ENCODE measurements at regions not wholly inside any gene's neighbourhood (a gene's known extent, or its start where the extent isn't known, plus 50 kb on each side); places are given as distances from the start of the nearest gene placed in this dataset.

- DNase-seq (ENCODE audit: low read depth) = no peak
- TF ChIP-seq, protein P1, sequence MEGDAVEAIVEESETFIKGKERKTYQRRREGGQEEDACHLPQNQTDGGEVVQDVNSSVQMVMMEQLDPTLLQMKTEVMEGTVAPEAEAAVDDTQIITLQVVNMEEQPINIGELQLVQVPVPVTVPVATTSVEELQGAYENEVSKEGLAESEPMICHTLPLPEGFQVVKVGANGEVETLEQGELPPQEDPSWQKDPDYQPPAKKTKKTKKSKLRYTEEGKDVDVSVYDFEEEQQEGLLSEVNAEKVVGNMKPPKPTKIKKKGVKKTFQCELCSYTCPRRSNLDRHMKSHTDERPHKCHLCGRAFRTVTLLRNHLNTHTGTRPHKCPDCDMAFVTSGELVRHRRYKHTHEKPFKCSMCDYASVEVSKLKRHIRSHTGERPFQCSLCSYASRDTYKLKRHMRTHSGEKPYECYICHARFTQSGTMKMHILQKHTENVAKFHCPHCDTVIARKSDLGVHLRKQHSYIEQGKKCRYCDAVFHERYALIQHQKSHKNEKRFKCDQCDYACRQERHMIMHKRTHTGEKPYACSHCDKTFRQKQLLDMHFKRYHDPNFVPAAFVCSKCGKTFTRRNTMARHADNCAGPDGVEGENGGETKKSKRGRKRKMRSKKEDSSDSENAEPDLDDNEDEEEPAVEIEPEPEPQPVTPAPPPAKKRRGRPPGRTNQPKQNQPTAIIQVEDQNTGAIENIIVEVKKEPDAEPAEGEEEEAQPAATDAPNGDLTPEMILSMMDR (IDR thresholded peaks at IDR 0.05; ENCODE audit: control insufficient read depth, extremely low read depth, insufficient read depth) = no peak
- no peak overlapping the region for H3K4me3 ChIP-seq (ENCODE audit: low read depth, low read length)
These were observed 439.8 kb downstream of the RNF144A start for GRCh38 chr2:7356909-7357584.

DNA sequence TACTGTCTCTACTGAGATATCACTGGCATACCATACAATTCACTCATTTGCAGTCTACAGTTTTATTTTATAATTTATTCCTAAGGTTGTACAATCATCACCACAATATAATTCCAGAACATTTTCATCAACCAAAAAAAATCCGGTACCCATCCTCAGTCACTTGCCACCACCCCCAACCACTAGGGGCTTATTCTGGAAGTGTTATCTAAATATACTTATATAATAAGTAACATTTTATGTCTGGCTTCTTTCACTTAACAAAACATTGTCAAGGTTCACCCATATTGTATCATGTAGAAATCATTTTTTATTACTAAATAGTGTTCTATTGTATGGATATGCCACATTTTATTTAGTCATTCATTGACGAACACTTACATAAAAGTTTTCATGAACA lies 440.8 kb downstream of the RNF144A start:
- no peak overlapping the region for H3K4me3 ChIP-seq (ENCODE audit: low read depth, low read length)
- no peak for DNase-seq (ENCODE audit: low read depth)
- TF ChIP-seq, protein P1 (IDR thresholded peaks at IDR 0.05; ENCODE audit: control insufficient read depth, extremely low read depth, insufficient read depth) = no peak

DNA sequence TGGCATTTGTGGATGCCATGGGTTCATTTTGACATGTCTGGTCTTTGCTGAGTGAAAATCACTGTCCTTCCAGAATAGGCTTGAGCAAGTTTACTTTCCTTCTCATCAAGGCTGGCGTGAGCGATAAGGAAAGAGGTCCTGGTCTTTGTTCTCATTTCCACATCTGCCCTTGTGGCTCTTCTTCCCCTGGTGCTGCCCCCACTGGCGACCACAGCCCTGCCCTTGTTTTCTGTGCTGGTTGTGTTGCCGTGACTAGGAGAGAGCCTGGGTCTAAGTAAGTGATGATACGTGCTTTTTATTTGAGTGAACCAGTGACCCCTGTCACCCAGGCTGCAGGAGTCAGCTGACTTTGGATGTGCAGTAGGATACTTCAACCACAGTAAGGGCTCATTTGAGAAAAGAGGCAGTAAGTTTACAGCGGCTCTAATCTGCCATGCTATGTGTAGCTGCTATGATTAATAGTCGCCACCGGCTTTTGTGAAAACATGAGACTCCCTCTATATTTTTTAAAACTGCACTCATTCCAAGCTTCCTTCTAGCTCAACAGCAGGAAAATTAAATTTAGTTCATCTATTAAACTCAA lies 441.7 kb downstream of the RNF144A start:
- TF ChIP-seq, protein P1 (IDR thresholded peaks at IDR 0.05; ENCODE audit: control insufficient read depth, extremely low read depth, insufficient read depth) = no peak
- H3K4me3 ChIP-seq (ENCODE audit: low read depth, low read length) = no peak overlapping the region
- DNase-seq (ENCODE audit: low read depth) = no peak

DNA sequence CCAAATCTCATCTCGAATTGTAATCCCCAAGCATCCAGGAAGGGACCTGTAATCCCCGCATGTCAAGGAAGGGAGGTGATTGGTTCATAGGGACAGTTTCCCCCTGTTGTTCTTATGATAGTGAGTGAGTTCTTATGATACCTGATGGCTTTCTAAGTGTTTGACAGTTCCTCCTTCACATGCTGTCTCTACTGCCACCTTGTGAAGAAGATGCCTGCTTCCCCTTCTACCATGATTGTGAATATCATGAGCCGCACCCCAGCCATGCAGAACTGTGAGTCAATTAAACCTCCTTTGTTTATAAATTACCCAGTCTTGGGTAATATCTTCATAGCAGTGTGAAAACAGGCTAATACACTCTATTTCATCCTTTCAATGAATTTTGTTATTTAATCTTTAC lies 446.7 kb downstream of the RNF144A start:
- DNase-seq (ENCODE audit: low read depth) = no peak
- TF ChIP-seq, protein P1 (IDR thresholded peaks at IDR 0.05; ENCODE audit: control insufficient read depth, extremely low read depth, insufficient read depth) = peak; percentile 34; the same call in 1 of the 2 replicates

DNA sequence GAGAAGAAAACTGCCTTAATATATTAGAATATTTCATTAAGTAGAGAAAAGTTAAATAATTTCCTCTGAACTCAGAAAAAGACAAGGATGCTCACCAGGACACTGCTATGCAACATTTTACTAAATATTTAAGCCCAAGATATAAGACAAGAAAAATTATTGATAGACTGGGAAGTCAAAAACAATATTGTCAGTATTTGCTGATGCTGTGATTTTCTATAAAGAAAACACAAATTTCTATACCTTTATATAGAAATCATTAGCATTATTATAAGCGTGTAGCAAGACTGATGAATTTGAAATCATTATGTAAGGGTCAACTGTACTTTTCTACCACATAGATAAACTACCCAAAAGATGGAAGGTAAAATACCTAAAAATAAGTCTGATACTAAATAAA lies 451.0 kb downstream of the RNF144A start:
- DNase-seq (ENCODE audit: low read depth) = no peak
- TF ChIP-seq, protein P1 (IDR thresholded peaks at IDR 0.05; ENCODE audit: control insufficient read depth, extremely low read depth, insufficient read depth) = no peak
- H3K4me3 ChIP-seq (ENCODE audit: low read depth, low read length) = no peak overlapping the region

More for the DNA sequence above, 446.7 kb downstream of the RNF144A start:
- H3K4me3 ChIP-seq (ENCODE audit: low read depth, low read length) = no peak overlapping the region

DNA sequence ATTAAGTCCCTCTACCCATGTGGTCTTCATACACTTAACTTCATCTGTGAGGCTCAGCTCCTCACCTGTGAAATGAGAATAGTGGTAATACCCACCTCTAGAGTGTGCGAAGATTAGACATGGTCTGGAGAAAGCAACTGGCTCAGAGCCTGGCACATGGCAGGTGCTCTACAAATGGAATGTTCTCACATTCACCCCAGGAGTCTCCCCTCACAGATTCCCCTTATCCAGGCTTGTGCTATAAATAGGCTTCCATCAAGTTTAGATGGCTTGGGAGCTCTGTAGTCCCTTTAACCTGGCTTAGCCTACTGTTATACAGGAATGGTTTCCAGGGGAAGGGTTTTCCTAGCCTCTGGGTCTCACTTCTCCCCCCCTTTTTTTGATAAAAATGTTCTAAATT lies 455.9 kb downstream of the RNF144A start:
- no peak for DNase-seq (ENCODE audit: low read depth)
- TF ChIP-seq, protein P1 (IDR thresholded peaks at IDR 0.05; ENCODE audit: control insufficient read depth, extremely low read depth, insufficient read depth) = no peak
- H3K4me3 ChIP-seq (ENCODE audit: low read depth, low read length) = no peak overlapping the region

DNA sequence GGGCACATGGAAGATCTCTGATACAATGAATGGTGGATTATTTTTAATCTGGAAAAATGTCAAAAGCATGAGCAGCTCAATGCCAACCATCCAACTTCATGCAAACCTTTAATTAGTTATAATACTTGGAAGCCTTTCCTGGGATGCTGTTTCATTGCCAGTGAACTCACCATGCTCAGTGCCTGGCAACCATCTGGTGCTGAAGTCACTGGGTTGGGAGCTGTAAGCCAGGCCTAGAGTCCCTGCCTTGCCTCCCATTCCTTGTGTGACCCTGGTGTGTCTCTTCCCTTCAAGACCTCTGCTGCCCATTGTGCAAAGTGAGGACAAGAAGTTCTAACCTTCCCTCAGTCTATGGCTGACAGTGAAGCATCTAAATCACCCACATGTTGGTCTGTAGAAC lies 458.7 kb downstream of the RNF144A start:
- H3K4me3 ChIP-seq (ENCODE audit: low read depth, low read length) = no peak overlapping the region
- TF ChIP-seq, protein P1 (IDR thresholded peaks at IDR 0.05; ENCODE audit: control insufficient read depth, extremely low read depth, insufficient read depth) = no peak
- no peak for DNase-seq (ENCODE audit: low read depth)
